ENCODE measurements at regions not wholly inside any gene's neighbourhood (a gene's known extent, or its start where the extent isn't known, plus 50 kb on each side); places are given as distances from the start of the nearest gene placed in this dataset.

DNA sequence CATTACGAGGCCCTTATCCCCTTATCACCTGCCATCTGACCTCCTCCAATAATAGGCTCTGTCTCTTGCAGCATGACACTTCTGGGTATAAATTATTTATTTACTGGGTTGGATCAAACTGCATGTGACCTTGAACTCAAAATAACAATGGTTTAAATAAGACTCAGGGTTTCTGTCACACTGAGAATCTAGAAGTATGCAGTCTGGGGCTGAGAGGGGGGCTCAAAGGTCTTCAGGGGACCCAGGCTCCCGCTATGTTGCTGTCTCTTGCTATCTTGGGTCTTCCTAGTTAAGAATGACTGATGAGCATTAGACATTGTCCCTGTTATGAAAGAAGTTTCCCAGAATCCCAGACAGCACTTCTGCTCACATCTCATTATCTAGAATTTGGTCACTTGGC lies 133.5 kb downstream of the URB2 start:
- TF ChIP-seq CTCF (IDR thresholded peaks at IDR 0.05) (no peak), POLR2A (IDR thresholded peaks at IDR 0.05) (no peak)

All from uterus (tissue), 2 donors.